Skeletal muscle tissue (tissue), 3 donors: ENCODE measurements at regions not wholly inside any gene's neighbourhood (a gene's known extent, or its start where the extent isn't known, plus 50 kb on each side); places are given as distances from the start of the nearest gene placed in this dataset.

Experiments used
- H3K27ac ChIP-seq: one replicate; pipeline ENCODE4 v1.7.0; 2013; ENCODE audit warnings: mild to moderate bottlenecking, low read depth, low read length, inconsistent platforms
- H3K27me3 ChIP-seq, 3 donors: one replicate each; pipeline ENCODE4 v1.7.0; 2013; ENCODE audit warnings: low read length in 3 of 3; ENCODE audit not compliant: control insufficient read depth in 3 of 3, insufficient read depth in 3 of 3
- H3K36me3 ChIP-seq, 3 donors: one replicate each; pipeline ENCODE4 v1.7.0; 2013; ENCODE audit warnings: low read length in 3 of 3; ENCODE audit not compliant: control insufficient read depth in 3 of 3, insufficient read depth in 3 of 3
- H3K4me1 ChIP-seq, 3 donors: one replicate each; pipeline ENCODE4 v1.7.0; 2013; ENCODE audit warnings: low read length in 3 of 3, mild to moderate bottlenecking in 3 of 3; ENCODE audit not compliant: control insufficient read depth in 3 of 3, insufficient read depth in 3 of 3
- H3K4me3 ChIP-seq, 3 donors: one replicate each; pipeline ENCODE4 v1.7.0; 2013; ENCODE audit warnings: low read length in 3 of 3
- H3K9ac ChIP-seq, 3 donors: one replicate each; pipeline ENCODE4 v1.7.0; 2013; ENCODE audit warnings: low read length in 3 of 3, mild to moderate bottlenecking in 3 of 3, moderate library complexity in 2 of 3, low read depth in 1 of 3
- H3K9me3 ChIP-seq, 3 donors: one replicate each; pipeline ENCODE4 v1.7.0; 2013; ENCODE audit warnings: low read length in 3 of 3; ENCODE audit not compliant: control insufficient read depth in 3 of 3
- donor health status: Osteomylitis.

GRCh38 chr13:58434943-58435342, 803.4 kb downstream of the PCDH17 start:
- H3K27ac ChIP-seq, result no peak overlapping the region

GRCh38 chr13:58437427-58437826, 805.9 kb downstream of the PCDH17 start:
- no peak overlapping the region for H3K4me3 ChIP-seq
- H3K9me3 ChIP-seq, result peaks cover 0 to 2% (median 0%) of the 10 kb centered on the region in 3 donors
- H3K9ac ChIP-seq, result no peak overlapping the region
- no peaks in the 10 kb centered on the region for H3K27me3 ChIP-seq
- no peak overlapping the region for H3K27ac ChIP-seq
- no peaks in the 10 kb centered on the region for H3K4me1 ChIP-seq
- H3K36me3 ChIP-seq, result no peaks in the 10 kb centered on the region

More at GRCh38 chr13:58434943-58435342, 803.4 kb downstream of the PCDH17 start:
- Histone ChIP-seq H3K4me1 (no peaks in the 10 kb centered on the region), H3K4me3 (no peak overlapping the region), H3K9me3 (peaks cover 0 to 2% (median 0%) of the 10 kb centered on the region in 3 donors), H3K9ac (no peak overlapping the region), H3K36me3 (no peaks in the 10 kb centered on the region), H3K27me3 (no peaks in the 10 kb centered on the region)

- Histone ChIP-seq H3K27ac (no peak overlapping the region), H3K4me3 (no peak overlapping the region), H3K4me1 (no peaks in the 10 kb centered on the region), H3K36me3 (no peaks in the 10 kb centered on the region), H3K9ac (no peak overlapping the region), H3K27me3 (no peaks in the 10 kb centered on the region), H3K9me3 (no peaks in the 10 kb centered on the region)
Measured at GRCh38 chr13:58446979-58447378, 815.4 kb downstream of the PCDH17 start.

GRCh38 chr13:58452123-58452623, 820.6 kb downstream of the PCDH17 start:
- no peak overlapping the region for H3K9ac ChIP-seq
- no peak overlapping the region for H3K4me3 ChIP-seq
- H3K27me3 ChIP-seq, result no peaks in the 10 kb centered on the region
- no peaks in the 10 kb centered on the region for H3K4me1 ChIP-seq
- H3K9me3 ChIP-seq, result peaks cover 0 to 3% (median 0%) of the 10 kb centered on the region in 3 donors
- H3K27ac ChIP-seq, result no peak overlapping the region
- H3K36me3 ChIP-seq, result no peaks in the 10 kb centered on the region

- no peaks in the 10 kb centered on the region for H3K36me3 ChIP-seq
- no peaks in the 10 kb centered on the region for H3K4me1 ChIP-seq
- peaks cover 0 to 3% (median 0%) of the 10 kb centered on the region in 3 donors for H3K9me3 ChIP-seq
- H3K9ac ChIP-seq, result no peak overlapping the region
- no peak overlapping the region for H3K27ac ChIP-seq
- H3K27me3 ChIP-seq, result no peaks in the 10 kb centered on the region
- H3K4me3 ChIP-seq, result no peak overlapping the region
Measured at GRCh38 chr13:58455094-58455493, 823.5 kb downstream of the PCDH17 start.

- Histone ChIP-seq H3K4me3 (no peak overlapping the region), H3K9ac (no peak overlapping the region), H3K27me3 (no peaks in the 10 kb centered on the region), H3K4me1 (no peaks in the 10 kb centered on the region), H3K36me3 (no peaks in the 10 kb centered on the region), H3K9me3 (no peaks in the 10 kb centered on the region), H3K27ac (no peak overlapping the region)
Measured at GRCh38 chr13:58461217-58461616, 829.7 kb downstream of the PCDH17 start.

GRCh38 chr13:58463841-58464240, 832.3 kb downstream of the PCDH17 start:
- H3K9ac ChIP-seq, result no peak overlapping the region
- no peak overlapping the region for H3K27ac ChIP-seq
- H3K36me3 ChIP-seq, result no peaks in the 10 kb centered on the region
- no peaks in the 10 kb centered on the region for H3K4me1 ChIP-seq
- H3K9me3 ChIP-seq, result no peaks in the 10 kb centered on the region
- H3K27me3 ChIP-seq, result no peaks in the 10 kb centered on the region
- H3K4me3 ChIP-seq, result no peak overlapping the region

- Histone ChIP-seq H3K4me1 (no peaks in the 10 kb centered on the region), H3K27me3 (no peaks in the 10 kb centered on the region), H3K4me3 (no peak overlapping the region), H3K9me3 (no peaks in the 10 kb centered on the region), H3K36me3 (no peaks in the 10 kb centered on the region), H3K9ac (no peak overlapping the region), H3K27ac (no peak overlapping the region)
Measured at GRCh38 chr13:58467176-58467575, 835.6 kb downstream of the PCDH17 start.

- Histone ChIP-seq H3K36me3 (no peaks in the 10 kb centered on the region), H3K27ac (no peak overlapping the region), H3K9me3 (no peaks in the 10 kb centered on the region), H3K27me3 (no peaks in the 10 kb centered on the region), H3K4me1 (no peaks in the 10 kb centered on the region), H3K9ac (no peak overlapping the region), H3K4me3 (no peak overlapping the region)
Measured at GRCh38 chr13:58472483-58472882, 840.9 kb downstream of the PCDH17 start.

- Histone ChIP-seq H3K9ac (no peak overlapping the region), H3K36me3 (no peaks in the 10 kb centered on the region), H3K27ac (no peak overlapping the region), H3K9me3 (no peaks in the 10 kb centered on the region), H3K4me1 (no peaks in the 10 kb centered on the region), H3K4me3 (no peak overlapping the region), H3K27me3 (no peaks in the 10 kb centered on the region)
Measured at GRCh38 chr13:58474581-58474980, 843.0 kb downstream of the PCDH17 start.
